ENCODE measurements at regions not wholly inside any gene's neighbourhood (a gene's known extent, or its start where the extent isn't known, plus 50 kb on each side); places are given as distances from the start of the nearest gene placed in this dataset.
"Not testable (repeated sequence)": the region's sequence is repeated elsewhere in the genome, so short reads cannot be mapped to it uniquely, and the experiment has no call there.

- no peak for DNase-seq (ENCODE audit: low read depth in 4 of 4, low spot score in 3 of 4)
Observed at GRCh38 chr18:66931010-66931409, 327.1 kb upstream of the CDH19 start.

GRCh38 chr18:66916834-66917233 lies 312.9 kb upstream of the CDH19 start:
- no peak for DNase-seq (ENCODE audit: low read depth in 4 of 4, low spot score in 3 of 4)

- no peak for DNase-seq (ENCODE audit: low read depth in 4 of 4, low spot score in 3 of 4)
Observed at GRCh38 chr18:66900837-66901236, 296.9 kb upstream of the CDH19 start.

GRCh38 chr18:66895631-66896030 lies 291.7 kb upstream of the CDH19 start:
- no peak for DNase-seq (ENCODE audit: low read depth in 4 of 4, low spot score in 3 of 4)

GRCh38 chr18:66894851-66895250 lies 291.0 kb upstream of the CDH19 start:
- DNase-seq (ENCODE audit: low read depth in 4 of 4, low spot score in 3 of 4), result no peak

GRCh38 chr18:66892388-66892787 lies 288.5 kb upstream of the CDH19 start:
- DNase-seq (ENCODE audit: low read depth in 4 of 4, low spot score in 3 of 4), result not testable (repeated sequence)

GRCh38 chr18:66874812-66875474 lies 271.1 kb upstream of the CDH19 start:
- DNase-seq (ENCODE audit: low read depth in 4 of 4, low spot score in 3 of 4), result no peak

- DNase-seq (ENCODE audit: low read depth in 4 of 4, low spot score in 3 of 4), result no peak
Observed at GRCh38 chr18:66874375-66874774, 270.5 kb upstream of the CDH19 start.

GRCh38 chr18:66873899-66874298 lies 270.0 kb upstream of the CDH19 start:
- no peak for DNase-seq (ENCODE audit: low read depth in 4 of 4, low spot score in 3 of 4)

GRCh38 chr18:66872277-66872676 lies 268.4 kb upstream of the CDH19 start:
- DNase-seq (ENCODE audit: low read depth in 4 of 4, low spot score in 3 of 4), result no peak

- no peak for DNase-seq (ENCODE audit: low read depth in 4 of 4, low spot score in 3 of 4)
Observed at GRCh38 chr18:66867653-66868052, 263.8 kb upstream of the CDH19 start.

- not testable (repeated sequence) for DNase-seq (ENCODE audit: low read depth in 4 of 4, low spot score in 3 of 4)
Observed at GRCh38 chr18:66866427-66866940, 262.6 kb upstream of the CDH19 start.

GRCh38 chr18:66838340-66838987 lies 234.6 kb upstream of the CDH19 start:
- no peak for DNase-seq (ENCODE audit: low read depth in 4 of 4, low spot score in 3 of 4)

GRCh38 chr18:66833646-66834045 lies 229.8 kb upstream of the CDH19 start:
- DNase-seq (ENCODE audit: low read depth in 4 of 4, low spot score in 3 of 4), result no peak

- DNase-seq (ENCODE audit: low read depth in 4 of 4, low spot score in 3 of 4), result no peak
Observed at GRCh38 chr18:66826211-66826610, 222.3 kb upstream of the CDH19 start.

- DNase-seq (ENCODE audit: low read depth in 4 of 4, low spot score in 3 of 4), result no peak
Observed at GRCh38 chr18:66825347-66825746, 221.5 kb upstream of the CDH19 start.

- no peak for DNase-seq (ENCODE audit: low read depth in 4 of 4, low spot score in 3 of 4)
Observed at GRCh38 chr18:66819235-66819634, 215.3 kb upstream of the CDH19 start.

- DNase-seq (ENCODE audit: low read depth in 4 of 4, low spot score in 3 of 4), result no peak
Observed at GRCh38 chr18:66813138-66813537, 209.2 kb upstream of the CDH19 start.

- DNase-seq (ENCODE audit: low read depth in 4 of 4, low spot score in 3 of 4), result no peak
Observed at GRCh38 chr18:66795051-66795450, 191.2 kb upstream of the CDH19 start.

- DNase-seq (ENCODE audit: low read depth in 4 of 4, low spot score in 3 of 4), result no peak
Observed at GRCh38 chr18:66792466-66792865, 188.6 kb upstream of the CDH19 start.

GRCh38 chr18:66780609-66781008 lies 176.7 kb upstream of the CDH19 start:
- no peak for DNase-seq (ENCODE audit: low read depth in 4 of 4, low spot score in 3 of 4)

GRCh38 chr18:66778048-66778447 lies 174.2 kb upstream of the CDH19 start:
- DNase-seq (ENCODE audit: low read depth in 4 of 4, low spot score in 3 of 4), result no peak

Data from right renal pelvis (tissue), 4 donors.